Right atrium auricular region (tissue), 2 donors: ENCODE measurements at regions not wholly inside any gene's neighbourhood (a gene's known extent, or its start where the extent isn't known, plus 50 kb on each side); places are given as distances from the start of the nearest gene placed in this dataset.

ENCODE experiments used
- DNase-seq: peaks from one replicate; pipeline ENCODE4 v3.0.0-alpha.2; 2019; ENCODE audit warnings: low spot score
- H3K27ac ChIP-seq, 2 donors: fragments of 200-600 bp; sonication (generic); 1 replicate in 1 of 2; 2 replicates in 1 of 2; pipeline ENCODE4 v1.5.1; 2016 to 2019
- H3K27me3 ChIP-seq, 2 donors: fragments of 200-600 bp; sonication (generic); one replicate each; pipeline versions ENCODE4 v1.5.1 to v1.6.0; 2017 to 2019
- H3K36me3 ChIP-seq: fragments of 200-600 bp; sonication (generic); one replicate; pipeline ENCODE4 v1.5.1; 2016
- H3K4me1 ChIP-seq, 2 donors: fragments of 200-600 bp; sonication (generic); one replicate each; pipeline versions ENCODE4 v1.5.1 to v1.6.0; 2017 to 2019
- H3K4me3 ChIP-seq, 2 donors: fragments of 200-600 bp; sonication (generic); 1 replicate in 1 of 2; 2 replicates in 1 of 2; pipeline ENCODE4 v1.5.1; 2017 to 2019; ENCODE audit warnings: mild to moderate bottlenecking in 1 of 2, moderate library complexity in 1 of 2
- H3K9me3 ChIP-seq, 2 donors: fragments of 200-600 bp; sonication (generic); one replicate each; pipeline ENCODE4 v1.5.1; 2019
- TF ChIP-seq, protein P1 (sequence below), 2 donors: fragments of 200-600 bp; sonication (generic); IDR thresholded peaks; one replicate each; pipeline ENCODE4 v1.5.1; 2019; ENCODE audit warnings: antibody characterized with exemption in 2 of 2

DNA sequence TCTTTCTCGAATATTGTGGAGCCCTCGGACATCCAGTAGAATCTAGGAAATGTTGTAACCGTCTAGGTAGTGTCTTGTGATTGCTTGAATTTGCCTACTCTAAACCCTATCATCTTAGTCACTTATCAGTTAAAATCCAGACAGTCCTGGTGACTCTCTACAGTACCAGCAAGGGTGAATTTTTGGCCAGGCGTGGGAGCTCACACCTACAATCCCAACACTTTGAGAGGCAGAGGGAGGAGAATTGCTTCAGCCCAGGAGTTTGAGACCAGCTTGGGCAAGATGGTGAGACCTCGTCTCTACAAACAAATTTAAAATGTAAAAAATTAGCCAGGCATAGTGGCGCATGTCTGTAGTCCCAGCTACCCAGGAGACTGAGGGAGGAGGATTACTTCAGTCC lies 230.9 kb downstream of the CHRM3 start:
- Histone ChIP-seq H3K27me3 (no peaks in the 10 kb centered on the region), H3K9me3 (peaks cover 0 to 9% of the 10 kb centered on the region in 2 donors), H3K36me3 (no peaks in the 10 kb centered on the region), H3K4me1 (no peaks in the 10 kb centered on the region), H3K27ac (no peak overlapping the region), H3K4me3 (no peak overlapping the region)
- no peak for DNase-seq
- TF ChIP-seq, protein P1, sequence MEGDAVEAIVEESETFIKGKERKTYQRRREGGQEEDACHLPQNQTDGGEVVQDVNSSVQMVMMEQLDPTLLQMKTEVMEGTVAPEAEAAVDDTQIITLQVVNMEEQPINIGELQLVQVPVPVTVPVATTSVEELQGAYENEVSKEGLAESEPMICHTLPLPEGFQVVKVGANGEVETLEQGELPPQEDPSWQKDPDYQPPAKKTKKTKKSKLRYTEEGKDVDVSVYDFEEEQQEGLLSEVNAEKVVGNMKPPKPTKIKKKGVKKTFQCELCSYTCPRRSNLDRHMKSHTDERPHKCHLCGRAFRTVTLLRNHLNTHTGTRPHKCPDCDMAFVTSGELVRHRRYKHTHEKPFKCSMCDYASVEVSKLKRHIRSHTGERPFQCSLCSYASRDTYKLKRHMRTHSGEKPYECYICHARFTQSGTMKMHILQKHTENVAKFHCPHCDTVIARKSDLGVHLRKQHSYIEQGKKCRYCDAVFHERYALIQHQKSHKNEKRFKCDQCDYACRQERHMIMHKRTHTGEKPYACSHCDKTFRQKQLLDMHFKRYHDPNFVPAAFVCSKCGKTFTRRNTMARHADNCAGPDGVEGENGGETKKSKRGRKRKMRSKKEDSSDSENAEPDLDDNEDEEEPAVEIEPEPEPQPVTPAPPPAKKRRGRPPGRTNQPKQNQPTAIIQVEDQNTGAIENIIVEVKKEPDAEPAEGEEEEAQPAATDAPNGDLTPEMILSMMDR (IDR thresholded peaks at IDR 0.05) = no peak

DNA sequence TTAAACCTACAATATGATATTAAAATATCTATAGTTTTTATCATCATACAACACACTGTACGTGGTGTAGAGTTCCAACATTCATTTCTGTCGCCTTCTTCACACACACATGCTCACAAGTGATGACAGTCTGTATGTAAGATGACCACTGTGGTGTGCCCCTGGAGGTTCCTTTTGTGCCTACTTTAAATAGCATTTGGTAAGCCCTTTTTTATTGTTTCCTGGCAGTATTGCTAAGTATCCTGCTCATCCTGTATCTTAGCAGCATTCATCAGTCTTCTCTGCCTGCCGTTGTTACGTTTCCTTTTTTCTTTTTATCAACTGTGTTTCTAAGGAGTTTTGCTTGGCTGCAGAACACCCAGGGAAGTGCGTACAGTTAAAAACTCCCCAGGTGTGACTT lies 231.4 kb downstream of the CHRM3 start:
- Histone ChIP-seq H3K27me3 (no peaks in the 10 kb centered on the region), H3K36me3 (no peaks in the 10 kb centered on the region), H3K4me1 (no peaks in the 10 kb centered on the region), H3K27ac (no peak overlapping the region), H3K9me3 (peaks cover 0 to 12% of the 10 kb centered on the region in 2 donors), H3K4me3 (no peak overlapping the region)
- no peak for DNase-seq
- TF ChIP-seq, protein P1 (IDR thresholded peaks at IDR 0.05) = no peak

DNA sequence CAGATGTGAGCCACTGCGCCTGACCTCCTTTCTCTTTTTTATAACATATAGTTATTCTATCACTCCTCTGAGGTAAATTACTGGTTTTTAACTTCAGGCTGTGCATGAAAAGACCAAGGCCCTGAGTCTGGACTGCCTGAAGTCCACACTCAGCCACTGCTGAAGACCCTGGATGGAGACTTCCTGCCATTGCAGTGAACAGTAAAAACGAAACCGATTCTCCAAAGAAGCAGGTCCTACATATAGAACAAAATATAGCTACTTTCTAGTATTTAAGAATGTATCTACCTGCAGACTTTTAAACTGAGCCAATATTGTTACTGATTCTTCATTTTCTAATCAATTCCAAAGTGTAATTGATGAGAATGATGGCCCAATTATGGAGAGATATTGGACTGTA lies 232.8 kb downstream of the CHRM3 start:
- H3K27me3 ChIP-seq = no peaks in the 10 kb centered on the region
- H3K4me1 ChIP-seq = no peaks in the 10 kb centered on the region
- no peak for DNase-seq
- H3K4me3 ChIP-seq = no peak overlapping the region
- peaks cover 0 to 12% of the 10 kb centered on the region in 2 donors for H3K9me3 ChIP-seq
- TF ChIP-seq, protein P1 (IDR thresholded peaks at IDR 0.05) = no peak
- no peak overlapping the region for H3K27ac ChIP-seq
- no peaks in the 10 kb centered on the region for H3K36me3 ChIP-seq

DNA sequence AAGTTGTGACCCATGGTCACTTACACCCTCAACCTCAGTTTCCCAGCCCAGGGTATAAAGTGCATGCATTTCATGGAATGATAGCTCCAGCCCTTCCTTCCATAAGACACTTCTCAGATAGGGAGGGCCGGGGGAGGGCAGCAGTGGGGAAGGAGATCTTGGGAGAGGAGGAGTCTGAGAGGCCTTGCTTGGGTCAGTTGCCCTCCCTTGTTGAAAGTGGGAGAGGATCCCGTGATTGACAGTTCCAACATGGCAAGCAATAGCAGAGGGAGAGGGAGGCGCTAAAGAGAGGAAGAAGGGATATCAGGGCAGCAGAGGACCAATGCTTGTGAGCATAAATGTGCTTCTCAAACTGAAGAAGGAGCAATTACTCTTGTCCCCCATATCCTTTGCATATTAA lies 244.4 kb downstream of the CHRM3 start:
- TF ChIP-seq, protein P1 (IDR thresholded peaks at IDR 0.05) = no peak
- Histone ChIP-seq H3K4me3 (no peak overlapping the region), H3K27ac (no peak overlapping the region), H3K9me3 (no peaks in the 10 kb centered on the region), H3K4me1 (no peaks in the 10 kb centered on the region), H3K36me3 (no peaks in the 10 kb centered on the region), H3K27me3 (no peaks in the 10 kb centered on the region)
- no peak for DNase-seq

DNA sequence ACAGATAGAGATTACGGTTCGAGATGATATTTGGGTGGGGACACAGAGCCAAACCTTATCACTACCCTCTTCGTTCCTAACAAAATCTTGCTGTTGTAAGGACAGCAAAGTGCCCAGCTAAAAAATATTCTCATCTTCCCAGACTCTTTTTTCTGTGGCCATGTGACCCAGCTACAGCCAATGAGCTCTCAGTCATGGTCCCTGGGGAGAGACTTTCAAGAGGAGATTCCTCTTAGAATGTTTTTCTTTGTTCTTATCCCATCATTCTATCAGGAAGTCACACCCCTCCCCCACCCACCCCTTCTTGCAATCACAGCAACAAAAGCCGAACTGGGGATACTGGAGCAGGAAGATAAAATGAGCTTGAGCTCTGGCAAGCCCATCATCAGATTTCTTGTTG lies 247.1 kb downstream of the CHRM3 start:
- H3K9me3 ChIP-seq = no peaks in the 10 kb centered on the region
- H3K36me3 ChIP-seq = no peaks in the 10 kb centered on the region
- no peak overlapping the region for H3K4me3 ChIP-seq
- H3K4me1 ChIP-seq = no peaks in the 10 kb centered on the region
- DNase-seq = no peak
- no peak overlapping the region for H3K27ac ChIP-seq
- TF ChIP-seq, protein P1 (IDR thresholded peaks at IDR 0.05) = no peak
- no peaks in the 10 kb centered on the region for H3K27me3 ChIP-seq

DNA sequence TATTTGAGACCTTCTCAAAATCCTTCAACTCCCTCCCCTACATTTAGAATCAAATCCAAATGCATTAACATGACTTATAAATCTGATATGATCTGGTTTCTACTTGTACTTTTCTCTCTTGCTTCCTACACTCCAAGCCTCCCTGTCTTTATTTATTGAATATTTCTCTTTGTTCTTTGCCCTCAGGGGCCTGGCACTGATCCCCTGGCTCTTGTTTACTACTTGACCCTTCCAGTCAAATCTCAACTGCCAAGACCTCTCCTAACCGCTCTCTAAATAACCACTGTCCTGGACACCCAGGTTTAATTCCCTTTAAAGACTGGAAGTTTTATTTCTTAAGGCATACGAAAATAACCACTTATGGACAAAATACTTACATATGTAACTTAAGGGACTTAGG lies 248.9 kb downstream of the CHRM3 start:
- no peaks in the 10 kb centered on the region for H3K36me3 ChIP-seq
- H3K27ac ChIP-seq = no peak overlapping the region
- H3K9me3 ChIP-seq = no peaks in the 10 kb centered on the region
- TF ChIP-seq, protein P1 (IDR thresholded peaks at IDR 0.05) = no peak
- H3K27me3 ChIP-seq = no peaks in the 10 kb centered on the region
- no peak overlapping the region for H3K4me3 ChIP-seq
- no peak for DNase-seq
- no peaks in the 10 kb centered on the region for H3K4me1 ChIP-seq
